Spleen (tissue), 7 donors: ENCODE measurements at regions not wholly inside any gene's neighbourhood (a gene's known extent, or its start where the extent isn't known, plus 50 kb on each side); places are given as distances from the start of the nearest gene placed in this dataset.

Experiments used
- CTCF ChIP-seq, 11 experiments: fragments of 200-600 bp in 7 of 11; fragments of 450-650 bp in 4 of 11; sonication (generic) in 4 of 11; IDR thresholded peaks in 8 of 11; conservative IDR thresholded peaks in 3 of 11; 1 replicate in 7 of 11; 2 replicates in 4 of 11; pipeline versions ENCODE4 v1.4.0 to v1.8.0; 2016 to 2021; ENCODE audit warnings: antibody characterized with exemption in 11 of 11, inconsistent platforms in 4 of 11, mild to moderate bottlenecking in 1 of 11
- POLR2A ChIP-seq, 3 donors: fragments of 450-650 bp; IDR thresholded peaks; one replicate each; pipeline ENCODE4 v1.5.1; 2017; ENCODE audit warnings: antibody characterized with exemption in 3 of 3, mild to moderate bottlenecking in 1 of 3
- POLR2AphosphoS5 ChIP-seq, 3 donors: sonication (generic); formaldehyde crosslinking; IDR thresholded peaks; one replicate each; pipeline ENCODE4 v1.5.1; 2017; ENCODE audit warnings: antibody characterized with exemption in 3 of 3
- donor health status: DM: no; HTN: no; CAD: no; lungs with moderate emphysema.
- donor health status: DM: no; HTN: no; CAD: no.
- donor health status: DM: no; HTN: no; CAD: no.

DNA sequence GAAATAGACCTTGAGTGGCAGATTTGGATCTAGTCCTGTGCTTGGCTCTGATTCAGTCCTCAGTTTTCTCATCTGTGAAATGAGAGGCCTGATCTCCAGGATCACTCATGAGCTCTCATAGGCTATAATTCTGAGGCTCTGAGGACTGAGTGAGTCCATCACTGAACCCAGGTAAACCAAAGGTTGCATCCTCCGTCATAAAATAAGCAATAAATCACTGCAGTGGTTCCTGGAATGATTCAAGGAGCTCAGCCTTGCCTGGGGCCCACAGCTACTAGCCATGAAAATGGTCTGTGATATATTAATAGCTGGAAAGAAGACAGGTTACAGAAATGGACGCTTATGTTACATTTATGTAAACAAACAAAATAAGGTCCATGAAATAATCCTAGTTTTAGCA lies 124.8 kb downstream of the MAP3K7 start:
- TF ChIP-seq POLR2A (IDR thresholded peaks at IDR 0.05): no peak
- TF ChIP-seq CTCF (IDR thresholded peaks at IDR 0.05 in 8 of 11, conservative IDR thresholded peaks at IDR 0.05 in 3 of 11): no peak
- TF ChIP-seq POLR2AphosphoS5 (IDR thresholded peaks at IDR 0.05): no peak
